Activated CD4-positive, alpha-beta T cell treated with anti-CD3 and anti-CD28 coated beads, Interleukin-2, amount 10 ng/mL, durations not matched to agents 7 days and 5 days (primary cell): ENCODE measurements at regions not wholly inside any gene's neighbourhood (a gene's known extent, or its start where the extent isn't known, plus 50 kb on each side); places are given as distances from the start of the nearest gene placed in this dataset.
A peak's percentile ranks its signal among the peaks of the same experiment; 100 is the strongest.

ENCODE experiments used
- CTCF ChIA-PET: fragments of 350-600 bp; sonication (Branson Sonifier 250); formaldehyde crosslinking; loops from one replicate; lab custom pipeline; 2021; ENCODE audit warnings: antibody characterized with exemption; lab: Charles Lee
- POLR2A ChIA-PET: fragments of 350-600 bp; sonication (Branson Sonifier 250); formaldehyde crosslinking; loops from one replicate; lab custom pipeline; 2021; ENCODE audit warnings: antibody characterized with exemption; lab: Charles Lee
- DNase-seq: peaks from one replicate; pipeline ENCODE4 v3.0.0-alpha.2; 2020
- H3K27ac Mint-ChIP-seq: one replicate; pipeline ENCODE4 v1.8.0; 2021; ENCODE audit warnings: mild to moderate bottlenecking, moderate library complexity, mixed read lengths
- H3K27me3 Mint-ChIP-seq: one replicate; pipeline ENCODE4 v1.8.0; 2021; ENCODE audit warnings: mixed read lengths
- H3K36me3 Mint-ChIP-seq: one replicate; pipeline ENCODE4 v1.8.0; 2021; ENCODE audit warnings: low read depth, mixed read lengths
- H3K4me1 Mint-ChIP-seq: one replicate; pipeline ENCODE4 v1.8.0; 2021; ENCODE audit warnings: mixed read lengths
- H3K4me3 Mint-ChIP-seq: one replicate; pipeline ENCODE4 v1.8.0; 2021; ENCODE audit warnings: mild to moderate bottlenecking, moderate library complexity, mixed read lengths
- H3K9me3 Mint-ChIP-seq: one replicate; pipeline ENCODE4 v1.8.0; 2021; ENCODE audit warnings: mixed read lengths

- H3K36me3 Mint-ChIP-seq, result no peaks in the 10 kb centered on the region
- CTCF ChIA-PET, result no interaction called here
- no peak overlapping the region for H3K27ac Mint-ChIP-seq
- POLR2A ChIA-PET, result no interaction called here
- no peak overlapping the region for H3K4me3 Mint-ChIP-seq
- H3K4me1 Mint-ChIP-seq, result peaks cover 17% of the 10 kb centered on the region
- H3K27me3 Mint-ChIP-seq, result peaks cover 21% of the 10 kb centered on the region
- H3K9me3 Mint-ChIP-seq, result no peaks in the 10 kb centered on the region
- DNase-seq, result no peak
Observed at GRCh38 chr6:56856036-56856580, 98.8 kb upstream of the BEND6 start.

DNA sequence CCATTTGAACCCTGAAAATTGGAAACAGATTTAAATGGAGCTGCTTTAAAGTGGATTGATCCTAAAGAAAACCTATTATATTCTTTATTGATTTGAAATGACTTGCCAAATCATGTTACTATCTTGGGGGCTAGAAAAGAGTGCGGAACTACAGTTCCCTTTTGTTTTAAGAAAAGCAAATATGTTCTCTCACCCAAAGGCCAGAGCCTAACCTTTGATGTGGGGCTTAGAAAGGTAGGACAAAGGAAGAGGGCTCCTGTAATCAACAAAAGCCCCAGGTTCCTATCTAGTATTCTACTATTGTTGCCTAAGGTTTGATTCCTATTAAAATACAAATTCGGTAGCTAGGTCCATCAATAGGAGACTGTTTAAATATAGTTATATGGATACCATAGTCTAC is 100.8 kb upstream of the BEND6 start:
- Mint-ChIP-seq H3K4me1 (peaks cover 28% of the 10 kb centered on the region), H3K4me3 (no peak overlapping the region), H3K36me3 (no peaks in the 10 kb centered on the region), H3K9me3 (no peaks in the 10 kb centered on the region), H3K27ac (no peak overlapping the region), H3K27me3 (peaks cover 32% of the 10 kb centered on the region)
- ChIA-PET POLR2A (interaction anchor here (0.6 kb wide), 1 partner anchor 387 kb away, joined by 13 read pairs; no protein-coding TSS in a partner anchor), CTCF (no interaction called here)
- DNase-seq, result no peak

DNA sequence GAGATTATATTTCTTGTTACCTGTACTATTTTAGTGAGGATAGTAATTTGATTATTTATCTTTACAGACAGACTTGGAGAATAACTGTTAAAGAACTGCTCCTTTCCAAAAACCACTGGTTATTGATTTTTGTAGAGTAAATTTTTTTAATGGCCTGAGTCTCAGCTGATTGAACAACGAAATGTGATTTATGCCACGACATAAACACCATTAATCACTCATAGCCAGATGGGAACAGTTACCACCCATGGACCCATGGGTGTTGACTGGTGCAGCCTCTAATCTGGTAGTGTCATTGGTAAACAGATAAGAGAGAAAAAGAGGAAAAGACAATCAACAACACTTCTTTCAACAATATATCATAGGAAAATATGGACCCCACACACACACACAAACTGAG is 101.4 kb upstream of the BEND6 start:
- DNase-seq, result no peak
- no peaks in the 10 kb centered on the region for H3K36me3 Mint-ChIP-seq
- H3K9me3 Mint-ChIP-seq, result no peaks in the 10 kb centered on the region
- peaks cover 28% of the 10 kb centered on the region for H3K4me1 Mint-ChIP-seq
- CTCF ChIA-PET, result no interaction called here
- H3K27ac Mint-ChIP-seq, result no peak overlapping the region
- peaks cover 32% of the 10 kb centered on the region for H3K27me3 Mint-ChIP-seq
- POLR2A ChIA-PET, result no interaction called here
- H3K4me3 Mint-ChIP-seq, result no peak overlapping the region

- H3K27ac Mint-ChIP-seq, result no peak overlapping the region
- no peak for DNase-seq
- no peaks in the 10 kb centered on the region for H3K36me3 Mint-ChIP-seq
- POLR2A ChIA-PET, result no interaction called here
- H3K4me1 Mint-ChIP-seq, result peaks cover 28% of the 10 kb centered on the region
- CTCF ChIA-PET, result interaction anchor here (1.2 to 1.4 kb wide), 2 partner anchors 40 to 197 kb away, joined by 4 to 5 read pairs; no protein-coding TSS in a partner anchor
- H3K27me3 Mint-ChIP-seq, result peaks cover 31% of the 10 kb centered on the region
- no peaks in the 10 kb centered on the region for H3K9me3 Mint-ChIP-seq
- peak overlapping the region; percentile 57 for H3K4me3 Mint-ChIP-seq
Observed at GRCh38 chr6:56852260-56853010, 102.5 kb upstream of the BEND6 start.

- H3K36me3 Mint-ChIP-seq, result no peaks in the 10 kb centered on the region
- H3K4me3 Mint-ChIP-seq, result peak overlapping the region; percentile 57
- no peak overlapping the region for H3K27ac Mint-ChIP-seq
- ChIA-PET CTCF (interaction anchor here (0.8 to 1.5 kb wide), 6 partner anchors 10 to 196 kb away, joined by 3 to 6 read pairs (median 4); no protein-coding TSS in a partner anchor), POLR2A (interaction anchor here (0.6 kb wide), 1 partner anchor 39 kb away, joined by 3 read pairs; no protein-coding TSS in a partner anchor)
- H3K27me3 Mint-ChIP-seq, result peaks cover 32% of the 10 kb centered on the region
- peaks cover 28% of the 10 kb centered on the region for H3K4me1 Mint-ChIP-seq
- peak; percentile 55 for DNase-seq
- no peaks in the 10 kb centered on the region for H3K9me3 Mint-ChIP-seq
Observed at GRCh38 chr6:56851541-56852259, 103.2 kb upstream of the BEND6 start.

- DNase-seq, result no peak
- ChIA-PET CTCF (interaction anchor here (0.8 to 1.5 kb wide), 6 partner anchors 10 to 196 kb away, joined by 3 to 6 read pairs (median 4); no protein-coding TSS in a partner anchor), POLR2A (interaction anchor here (0.6 kb wide), 1 partner anchor 39 kb away, joined by 3 read pairs; no protein-coding TSS in a partner anchor)
- Mint-ChIP-seq H3K27me3 (peaks cover 31% of the 10 kb centered on the region), H3K9me3 (no peaks in the 10 kb centered on the region), H3K27ac (no peak overlapping the region), H3K36me3 (no peaks in the 10 kb centered on the region), H3K4me1 (peaks cover 28% of the 10 kb centered on the region), H3K4me3 (peak overlapping the region; percentile 57)
Observed at GRCh38 chr6:56851074-56851473, 103.8 kb upstream of the BEND6 start.

- POLR2A ChIA-PET, result no interaction called here
Observed at GRCh38 chr6:56850626-56851025, 104.3 kb upstream of the BEND6 start.

GRCh38 chr6:56849896-56850295 is 105.0 kb upstream of the BEND6 start:
- no peak overlapping the region for H3K27ac Mint-ChIP-seq
- H3K4me1 Mint-ChIP-seq, result peaks cover 28% of the 10 kb centered on the region
- ChIA-PET POLR2A (no interaction called here), CTCF (no interaction called here)
- peaks cover 34% of the 10 kb centered on the region for H3K27me3 Mint-ChIP-seq
- H3K9me3 Mint-ChIP-seq, result no peaks in the 10 kb centered on the region
- H3K36me3 Mint-ChIP-seq, result no peaks in the 10 kb centered on the region
- no peak for DNase-seq
- H3K4me3 Mint-ChIP-seq, result no peak overlapping the region

More at GRCh38 chr6:56850626-56851025, 104.3 kb upstream of the BEND6 start:
- Mint-ChIP-seq H3K36me3 (no peaks in the 10 kb centered on the region), H3K27ac (no peak overlapping the region), H3K9me3 (no peaks in the 10 kb centered on the region), H3K4me3 (peak overlapping the region; percentile 57), H3K4me1 (peaks cover 28% of the 10 kb centered on the region), H3K27me3 (peaks cover 30% of the 10 kb centered on the region)
- no peak for DNase-seq
- CTCF ChIA-PET, result interaction anchor here (1.1 to 1.5 kb wide), 4 partner anchors 11 to 195 kb away, joined by 4 to 6 read pairs (median 4); no protein-coding TSS in a partner anchor

DNA sequence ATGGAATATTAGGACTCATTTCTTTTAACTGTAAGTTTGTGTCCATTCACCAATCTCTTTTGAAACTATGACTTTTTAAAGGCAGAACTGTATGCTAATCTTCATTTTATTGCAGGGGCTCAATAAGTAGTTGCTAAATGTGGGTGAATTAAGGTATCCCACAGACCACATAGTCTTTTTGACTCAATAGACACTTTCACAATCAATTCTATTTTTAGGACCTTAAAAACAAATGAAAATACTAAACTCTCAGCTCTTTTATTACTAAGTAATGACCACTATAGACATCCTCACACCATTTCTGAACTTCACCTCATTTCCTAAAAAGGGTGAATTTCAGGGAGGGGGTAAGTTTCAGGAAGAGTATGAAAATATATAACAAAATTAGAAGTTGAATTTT is 106.8 kb upstream of the BEND6 start:
- Mint-ChIP-seq H3K36me3 (no peaks in the 10 kb centered on the region), H3K27me3 (peaks cover 38% of the 10 kb centered on the region), H3K4me1 (peaks cover 30% of the 10 kb centered on the region), H3K9me3 (no peaks in the 10 kb centered on the region), H3K27ac (no peak overlapping the region), H3K4me3 (no peak overlapping the region)
- DNase-seq, result no peak
- ChIA-PET POLR2A (no interaction called here), CTCF (no interaction called here)

GRCh38 chr6:56845032-56845431 is 109.9 kb upstream of the BEND6 start:
- H3K4me1 Mint-ChIP-seq, result peaks cover 13% of the 10 kb centered on the region
- no peak overlapping the region for H3K4me3 Mint-ChIP-seq
- H3K36me3 Mint-ChIP-seq, result no peaks in the 10 kb centered on the region
- ChIA-PET CTCF (no interaction called here), POLR2A (no interaction called here)
- no peak overlapping the region for H3K27ac Mint-ChIP-seq
- no peaks in the 10 kb centered on the region for H3K9me3 Mint-ChIP-seq
- H3K27me3 Mint-ChIP-seq, result peaks cover 53% of the 10 kb centered on the region
- DNase-seq, result no peak

GRCh38 chr6:56843476-56844349 is 111.2 kb upstream of the BEND6 start:
- ChIA-PET POLR2A (no interaction called here), CTCF (no interaction called here)
- Mint-ChIP-seq H3K27ac (no peak overlapping the region), H3K4me1 (peaks cover 9% of the 10 kb centered on the region), H3K4me3 (peak overlapping the region; percentile 66), H3K27me3 (peaks cover 57% of the 10 kb centered on the region), H3K9me3 (no peaks in the 10 kb centered on the region), H3K36me3 (no peaks in the 10 kb centered on the region)
- DNase-seq, result peak; percentile 57
